ENCODE measurements at regions not wholly inside any gene's neighbourhood (a gene's known extent, or its start where the extent isn't known, plus 50 kb on each side); places are given as distances from the start of the nearest gene placed in this dataset.

DNA sequence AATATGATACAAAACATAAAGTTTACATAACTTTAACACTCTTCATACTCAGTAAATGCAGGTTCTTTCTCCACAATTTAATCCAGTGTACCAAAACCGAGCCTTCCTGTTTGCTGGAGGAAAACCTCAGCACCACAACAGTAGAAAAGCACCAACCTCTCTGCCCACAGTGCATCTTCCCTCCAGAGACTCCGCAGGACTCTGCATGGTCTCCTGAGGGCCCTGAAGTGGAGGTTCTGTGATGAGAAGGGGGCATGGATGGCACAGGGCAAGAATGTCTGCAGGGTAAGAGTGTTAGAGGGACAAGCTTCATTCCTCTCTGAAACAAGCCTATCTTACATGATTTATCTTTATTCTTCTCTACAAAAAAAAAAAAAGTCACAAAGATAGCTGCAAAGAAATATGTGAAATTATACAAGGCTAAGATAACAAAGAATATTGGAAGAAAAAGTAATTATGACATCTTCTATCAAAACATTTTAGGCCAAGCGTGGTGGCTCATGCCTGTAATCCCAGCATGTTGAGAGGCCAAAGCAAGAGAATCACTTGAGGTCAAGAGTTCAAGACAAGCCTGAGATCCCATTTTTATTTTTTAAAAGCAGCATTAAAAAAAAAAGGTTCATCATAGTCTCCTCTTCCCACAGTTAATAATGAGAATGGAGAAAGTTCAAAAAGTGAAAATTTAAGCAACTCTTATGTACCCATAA, 102.0 kb downstream of the VPREB1 start:
- no peak for DNase-seq

DNA sequence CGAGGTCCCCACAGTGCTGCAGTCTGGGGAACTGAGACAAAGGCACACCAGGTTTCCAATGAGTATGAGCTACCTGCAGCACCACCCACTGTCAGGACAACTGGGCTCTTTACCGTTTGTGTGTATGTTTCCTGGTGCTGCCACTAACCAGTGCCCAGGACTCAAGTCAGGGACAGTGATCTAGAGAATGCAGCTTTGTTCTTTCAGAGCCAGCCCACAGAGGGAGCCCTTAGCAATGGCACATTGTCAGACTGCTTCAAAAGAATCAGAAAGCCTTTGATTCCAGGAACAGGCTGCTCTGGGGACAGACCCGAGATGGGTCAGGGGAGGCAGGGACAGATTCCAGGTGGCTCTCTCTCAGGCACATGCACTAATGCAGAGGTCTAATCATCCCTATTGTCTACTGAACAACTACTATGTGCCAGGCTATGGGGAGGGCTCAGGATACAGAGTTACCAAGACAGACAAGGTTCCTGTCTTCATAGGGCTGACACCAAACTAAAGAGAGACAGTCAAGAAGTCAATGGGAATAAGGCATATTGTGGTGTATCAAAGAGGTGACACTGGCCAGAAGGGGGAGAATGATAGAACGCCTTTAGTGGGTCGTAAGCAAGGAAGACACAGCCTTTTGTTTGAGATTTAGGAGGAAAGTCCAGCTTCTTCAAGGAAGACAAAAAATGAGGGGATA, 103.7 kb downstream of the VPREB1 start:
- peak; percentile 18 for DNase-seq

- no peak for DNase-seq
These were observed 104.3 kb downstream of the VPREB1 start for GRCh38 chr22:22348815-22349454.

GRCh38 chr22:22349455-22349836, 104.9 kb downstream of the VPREB1 start:
- DNase-seq, result no peak

- no peak for DNase-seq
These were observed 106.8 kb downstream of the VPREB1 start for GRCh38 chr22:22351366-22351765.

GRCh38 chr22:22352371-22352999, 107.9 kb downstream of the VPREB1 start:
- DNase-seq, result no peak

DNA sequence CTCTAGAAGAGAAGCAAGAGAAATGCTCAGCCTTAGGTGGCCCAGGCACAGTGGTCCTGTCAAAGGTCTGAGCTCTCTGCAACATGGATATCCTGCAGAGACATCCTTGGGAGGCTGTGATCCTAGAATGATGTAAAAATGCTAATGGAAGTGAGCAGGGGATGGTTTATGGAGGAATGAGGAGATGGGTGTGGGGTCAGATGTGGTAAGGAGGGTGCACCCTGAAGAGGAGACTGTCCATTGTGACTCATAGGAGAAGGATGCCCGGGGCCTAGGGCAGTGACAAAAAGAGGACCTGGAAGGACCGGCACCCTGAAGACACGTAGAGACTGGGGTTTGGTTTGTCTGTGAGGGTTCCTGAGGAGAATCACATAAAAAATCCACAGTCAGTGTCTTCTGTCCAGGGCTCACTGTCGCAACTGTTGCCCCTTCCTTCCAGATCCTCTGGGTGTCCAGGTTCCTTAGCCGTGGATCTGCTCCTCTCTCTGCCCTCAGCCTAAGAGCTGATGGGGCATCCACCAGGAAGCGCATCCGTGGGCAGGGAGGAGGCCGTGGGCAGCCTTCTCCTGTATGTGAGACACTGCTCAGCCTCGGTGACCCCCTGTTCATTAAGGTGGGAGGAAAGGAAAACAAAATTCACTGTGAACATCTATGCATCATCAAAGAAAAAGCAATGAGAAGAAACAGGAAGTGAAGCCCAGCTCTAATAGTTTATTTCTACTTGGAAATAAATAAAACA, 110.7 kb downstream of the VPREB1 start:
- no peak for DNase-seq

- peak; percentile 94 for DNase-seq
These were observed 112.7 kb downstream of the VPREB1 start for GRCh38 chr22:22357024-22357883.

DNA sequence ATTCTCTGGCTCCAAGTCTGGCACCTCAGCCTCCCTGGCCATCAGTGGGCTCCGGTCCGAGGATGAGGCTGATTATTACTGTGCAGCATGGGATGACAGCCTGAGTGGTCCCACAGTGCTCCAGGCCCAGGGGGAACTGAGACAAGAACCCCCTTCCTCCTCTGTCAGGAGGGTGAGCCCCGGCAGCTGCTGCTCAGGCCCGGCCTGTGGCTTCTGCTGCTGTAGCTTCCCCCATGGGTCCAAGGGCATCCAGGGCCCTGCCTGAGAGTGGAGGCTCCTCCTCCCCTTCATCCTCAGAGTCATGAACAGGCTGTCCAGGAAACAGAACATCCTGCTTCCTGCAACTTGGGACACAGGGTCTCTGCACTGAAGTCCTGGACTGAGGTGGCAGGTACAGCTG, 113.6 kb downstream of the VPREB1 start:
- DNase-seq, result no peak

- DNase-seq, result no peak
These were observed 114.1 kb downstream of the VPREB1 start for GRCh38 chr22:22358686-22359085.

DNA sequence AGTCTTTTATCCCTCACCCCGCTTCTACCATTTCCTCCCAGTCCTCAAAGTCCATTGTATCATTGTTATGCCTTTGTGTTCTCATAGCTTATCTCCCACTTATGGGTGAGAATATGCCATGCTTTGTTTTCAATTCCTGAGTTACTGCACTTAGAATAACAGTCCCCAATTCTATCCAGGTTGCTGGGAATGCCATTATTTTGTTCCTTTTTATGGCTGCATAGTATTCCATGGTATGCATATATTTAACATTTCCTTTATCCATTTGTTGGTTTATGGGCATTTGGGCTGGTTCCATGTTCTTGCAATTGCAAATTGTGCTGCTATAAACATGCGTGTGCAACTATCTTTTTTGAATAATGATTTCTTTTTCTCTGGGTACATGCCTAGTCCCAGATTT, 114.9 kb downstream of the VPREB1 start:
- no peak for DNase-seq

DNA sequence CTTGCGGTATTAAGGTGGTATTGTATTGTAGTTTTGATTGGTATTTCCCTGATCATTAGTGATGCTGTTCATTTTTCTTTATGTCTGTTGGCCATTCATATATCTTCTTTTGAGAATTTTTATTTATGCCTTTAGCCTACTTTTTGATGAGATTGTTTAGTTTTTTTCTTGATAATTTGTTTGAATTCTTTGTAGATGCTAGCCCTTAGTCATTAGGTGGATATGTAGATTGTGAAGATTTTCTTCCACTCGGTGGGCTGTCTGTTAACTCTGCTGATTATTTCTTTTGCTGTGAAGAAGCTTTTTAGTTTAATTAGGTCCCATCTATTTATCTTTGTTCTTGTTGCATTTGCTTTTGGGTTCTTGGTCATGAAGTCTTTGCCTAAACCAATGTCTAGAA, 115.4 kb downstream of the VPREB1 start:
- DNase-seq, result no peak

GRCh38 chr22:22362311-22362710, 117.7 kb downstream of the VPREB1 start:
- DNase-seq, result no peak

DNA sequence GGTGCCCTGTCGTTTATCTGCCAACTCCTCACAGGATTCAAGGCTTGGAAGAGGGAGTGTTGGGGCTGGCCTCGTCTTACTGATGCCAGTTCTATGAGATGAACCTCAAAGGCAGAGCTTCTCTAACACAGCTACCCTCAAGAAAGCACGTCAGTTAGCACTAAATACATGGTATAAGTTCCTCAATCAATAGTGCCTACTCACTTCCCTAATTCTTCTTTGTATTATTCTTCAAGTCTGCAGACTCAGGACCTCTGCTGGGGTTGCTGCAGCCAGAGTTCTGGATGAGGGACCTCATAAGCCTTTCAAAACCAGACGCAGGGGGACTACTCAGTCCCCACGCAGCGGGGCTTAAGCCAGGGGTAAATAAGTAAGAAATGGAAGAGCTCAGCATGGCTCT, 118.3 kb downstream of the VPREB1 start:
- DNase-seq, result no peak

- no peak for DNase-seq
These were observed 119.6 kb downstream of the VPREB1 start for GRCh38 chr22:22364207-22364606.

- no peak for DNase-seq
These were observed 122.0 kb downstream of the VPREB1 start for GRCh38 chr22:22366537-22366936.

GRCh38 chr22:22368516-22368915, 123.9 kb downstream of the VPREB1 start:
- no peak for DNase-seq

DNA sequence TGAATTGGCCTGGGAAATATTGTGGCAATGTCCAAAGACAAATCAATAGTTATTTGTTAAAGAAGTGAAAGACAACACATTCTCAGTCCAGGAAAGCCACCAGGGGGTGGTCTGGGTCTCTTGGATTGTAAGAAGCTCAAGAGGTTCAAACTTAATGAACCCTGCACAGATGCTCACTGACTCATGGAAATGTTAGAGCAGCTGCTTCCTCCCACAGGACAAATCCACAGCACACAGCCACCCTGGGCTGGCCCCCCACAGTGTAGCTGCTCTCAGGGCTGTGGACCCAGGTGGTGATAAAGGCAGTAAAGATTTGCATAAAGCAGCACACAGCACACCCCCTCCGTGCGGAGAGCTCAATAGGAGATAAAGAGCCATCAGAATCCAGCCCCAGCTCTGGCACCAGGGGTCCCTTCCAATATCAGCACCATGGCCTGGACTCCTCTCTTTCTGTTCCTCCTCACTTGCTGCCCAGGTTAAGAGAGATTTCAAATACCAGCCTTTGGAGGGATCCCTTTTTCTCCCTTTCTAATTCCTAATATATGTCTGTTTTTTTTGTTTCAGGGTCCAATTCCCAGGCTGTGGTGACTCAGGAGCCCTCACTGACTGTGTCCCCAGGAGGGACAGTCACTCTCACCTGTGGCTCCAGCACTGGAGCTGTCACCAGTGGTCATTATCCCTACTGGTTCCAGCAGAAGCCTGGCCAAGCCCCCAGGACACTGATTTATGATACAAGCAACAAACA, 124.8 kb downstream of the VPREB1 start:
- peak; percentile 87 for DNase-seq

DNA sequence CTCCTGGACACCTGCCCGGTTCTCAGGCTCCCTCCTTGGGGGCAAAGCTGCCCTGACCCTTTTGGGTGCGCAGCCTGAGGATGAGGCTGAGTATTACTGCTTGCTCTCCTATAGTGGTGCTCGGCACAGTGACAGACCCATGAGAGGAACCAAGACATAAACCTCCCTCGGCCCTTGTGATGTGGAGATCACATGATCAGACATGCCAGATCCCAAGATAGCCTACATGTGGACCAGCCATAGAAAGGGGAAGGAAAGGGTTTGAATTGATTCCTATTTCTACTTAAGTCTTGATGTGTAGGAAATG, 125.3 kb downstream of the VPREB1 start:
- DNase-seq, result no peak

GRCh38 chr22:22371031-22371541, 126.5 kb downstream of the VPREB1 start:
- DNase-seq, result peak; percentile 21

GRCh38 chr22:22372086-22372485, 127.5 kb downstream of the VPREB1 start:
- no peak for DNase-seq

All from NCI-H82 (cell line).